Stimulated activated naive CD8-positive, alpha-beta T cell treated with anti-CD3 and anti-CD28 coated beads, Interleukin-15, Interleukin-2, amounts not matched to agents 100 ng/mL and 50 ng/mL, for 24 hours (primary cell): ENCODE measurements at regions not wholly inside any gene's neighbourhood (a gene's known extent, or its start where the extent isn't known, plus 50 kb on each side); places are given as distances from the start of the nearest gene placed in this dataset.

Source experiments
- H3K27ac Mint-ChIP-seq: one replicate; pipeline ENCODE4 v1.8.0; 2021; ENCODE audit warnings: mild to moderate bottlenecking, mixed read lengths
- H3K27me3 Mint-ChIP-seq: one replicate; pipeline ENCODE4 v1.8.0; 2021; ENCODE audit warnings: mixed read lengths
- H3K36me3 Mint-ChIP-seq: one replicate; pipeline ENCODE4 v1.8.0; 2021; ENCODE audit warnings: low read depth, mixed read lengths
- H3K4me1 Mint-ChIP-seq: one replicate; pipeline ENCODE4 v1.8.0; 2021; ENCODE audit warnings: low read depth, mixed read lengths
- H3K4me3 Mint-ChIP-seq: one replicate; pipeline ENCODE4 v1.8.0; 2021; ENCODE audit warnings: mild to moderate bottlenecking, mixed read lengths
- H3K9me3 Mint-ChIP-seq: one replicate; pipeline ENCODE4 v1.8.0; 2021; ENCODE audit warnings: mixed read lengths

DNA sequence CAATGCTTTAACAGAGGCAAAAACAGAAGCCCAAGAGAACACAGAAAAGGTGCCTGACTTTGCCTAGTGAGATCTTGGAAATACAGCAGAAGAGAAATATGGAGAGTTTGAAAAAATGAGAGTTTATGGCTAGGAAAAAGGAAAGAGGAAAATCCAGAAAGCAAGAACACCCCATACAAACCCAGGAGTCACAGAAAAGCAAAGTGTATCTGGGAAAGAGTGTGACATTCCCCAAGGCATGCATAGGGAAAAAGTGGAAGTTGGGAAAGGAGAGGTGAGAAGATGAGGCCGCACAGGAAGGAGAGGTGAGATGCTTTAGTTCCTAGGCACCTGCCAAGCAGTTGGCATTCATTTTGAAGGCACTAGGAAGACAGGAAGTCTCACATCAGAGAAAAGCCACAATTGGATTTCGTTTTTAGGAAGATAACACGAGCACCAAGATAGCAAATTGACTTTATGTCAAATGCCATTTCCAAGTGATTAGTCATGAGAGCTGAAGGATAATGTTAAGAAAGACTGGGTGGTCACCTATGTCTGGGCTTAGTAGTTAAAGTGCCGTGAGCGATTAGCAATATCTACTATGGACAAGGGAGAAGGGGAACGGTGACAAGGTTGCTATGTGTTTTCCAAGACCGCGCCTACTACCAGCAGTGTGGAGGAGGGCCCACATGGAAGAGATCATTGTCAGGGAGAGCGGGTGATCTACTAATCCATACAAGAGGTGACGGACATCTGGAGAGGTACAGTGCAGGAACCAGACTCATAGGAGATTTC lies 224.1 kb upstream of the PARD3B start:
- no peaks in the 10 kb centered on the region for H3K36me3 Mint-ChIP-seq
- peaks cover 17% of the 10 kb centered on the region for H3K27me3 Mint-ChIP-seq
- no peak overlapping the region for H3K27ac Mint-ChIP-seq
- no peaks in the 10 kb centered on the region for H3K4me1 Mint-ChIP-seq
- no peaks in the 10 kb centered on the region for H3K9me3 Mint-ChIP-seq
- no peak overlapping the region for H3K4me3 Mint-ChIP-seq

GRCh38 chr2:204321910-204322751 lies 223.1 kb upstream of the PARD3B start:
- Mint-ChIP-seq H3K27ac (no peak overlapping the region), H3K27me3 (peaks cover 12% of the 10 kb centered on the region)

DNA sequence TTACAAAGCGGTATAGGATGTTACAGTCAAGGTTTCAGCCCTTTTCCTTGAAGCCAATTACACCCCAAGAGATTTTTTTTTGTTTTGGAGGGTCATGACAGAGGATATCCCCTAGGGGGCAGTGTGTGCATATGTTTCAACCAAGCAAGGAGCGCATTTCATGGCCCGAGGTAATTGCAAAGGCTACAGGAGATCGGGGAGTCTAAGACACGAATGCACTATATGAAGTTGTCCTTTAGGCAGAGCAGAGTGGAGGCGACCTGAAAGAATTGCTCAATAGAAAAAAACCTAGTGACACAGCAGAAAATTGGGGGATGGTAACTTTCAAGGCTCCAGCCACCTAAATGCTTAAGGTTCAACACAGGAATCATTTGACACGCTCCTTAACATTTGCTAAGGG lies 219.8 kb upstream of the PARD3B start:
- H3K4me3 Mint-ChIP-seq, result no peak overlapping the region
- no peak overlapping the region for H3K27ac Mint-ChIP-seq
- no peaks in the 10 kb centered on the region for H3K4me1 Mint-ChIP-seq
- peaks cover 12% of the 10 kb centered on the region for H3K27me3 Mint-ChIP-seq
- no peaks in the 10 kb centered on the region for H3K36me3 Mint-ChIP-seq
- H3K9me3 Mint-ChIP-seq, result no peaks in the 10 kb centered on the region

More at GRCh38 chr2:204321910-204322751, 223.1 kb upstream of the PARD3B start:
- no peaks in the 10 kb centered on the region for H3K36me3 Mint-ChIP-seq
- no peaks in the 10 kb centered on the region for H3K9me3 Mint-ChIP-seq
- H3K4me1 Mint-ChIP-seq, result no peaks in the 10 kb centered on the region
- no peak overlapping the region for H3K4me3 Mint-ChIP-seq

DNA sequence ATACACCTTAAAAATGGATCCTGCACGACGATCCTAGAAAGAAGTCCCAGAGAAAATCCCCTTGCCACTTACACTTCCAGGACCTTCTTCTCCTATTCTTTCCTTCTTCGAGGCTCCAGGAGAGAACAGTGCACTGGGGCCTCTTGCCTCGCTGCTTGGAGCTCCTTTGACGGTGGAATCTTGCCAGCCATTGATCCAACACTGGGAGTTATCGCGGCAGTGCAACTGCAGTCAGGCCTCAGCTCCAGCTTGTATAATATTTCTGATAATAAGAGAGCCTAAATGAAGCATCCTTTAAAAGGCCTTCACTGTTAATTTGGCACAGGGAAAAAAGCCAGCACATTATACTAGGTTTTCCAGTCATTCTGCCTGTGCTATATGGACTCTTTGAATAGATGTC lies 216.9 kb upstream of the PARD3B start:
- no peaks in the 10 kb centered on the region for H3K36me3 Mint-ChIP-seq

GRCh38 chr2:204329016-204329415 lies 216.3 kb upstream of the PARD3B start:
- Mint-ChIP-seq H3K4me3 (no peak overlapping the region), H3K27me3 (peaks cover 16% of the 10 kb centered on the region), H3K4me1 (no peaks in the 10 kb centered on the region), H3K9me3 (no peaks in the 10 kb centered on the region), H3K36me3 (no peaks in the 10 kb centered on the region), H3K27ac (no peak overlapping the region)

More for the DNA sequence above, 216.9 kb upstream of the PARD3B start:
- peaks cover 18% of the 10 kb centered on the region for H3K27me3 Mint-ChIP-seq
- H3K9me3 Mint-ChIP-seq, result no peaks in the 10 kb centered on the region
- H3K4me1 Mint-ChIP-seq, result no peaks in the 10 kb centered on the region
- H3K4me3 Mint-ChIP-seq, result no peak overlapping the region
- no peak overlapping the region for H3K27ac Mint-ChIP-seq

DNA sequence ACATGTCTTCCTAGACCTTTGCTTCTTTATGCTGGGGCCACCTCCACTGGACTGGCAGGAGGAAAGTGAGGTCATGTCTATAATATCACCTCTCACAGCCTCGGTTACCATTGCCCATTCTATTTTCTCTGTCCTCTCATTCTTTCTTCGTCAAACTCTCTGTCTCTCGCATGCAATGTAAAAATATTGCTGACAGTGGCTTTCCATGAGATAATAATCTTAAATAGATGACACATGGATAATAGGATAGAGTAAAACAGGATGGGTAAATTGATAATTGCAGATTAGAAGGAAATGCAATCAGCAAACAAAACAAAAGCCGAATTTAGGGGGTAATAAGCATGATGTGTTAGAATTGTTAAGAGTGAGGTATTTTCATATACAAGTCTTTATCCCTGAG lies 215.7 kb upstream of the PARD3B start:
- Mint-ChIP-seq H3K27me3 (peaks cover 14% of the 10 kb centered on the region), H3K4me1 (no peaks in the 10 kb centered on the region), H3K4me3 (no peak overlapping the region)

GRCh38 chr2:204331180-204331579 lies 214.1 kb upstream of the PARD3B start:
- H3K27ac Mint-ChIP-seq, result no peak overlapping the region
- no peak overlapping the region for H3K4me3 Mint-ChIP-seq
- no peaks in the 10 kb centered on the region for H3K4me1 Mint-ChIP-seq
- no peaks in the 10 kb centered on the region for H3K9me3 Mint-ChIP-seq
- no peaks in the 10 kb centered on the region for H3K36me3 Mint-ChIP-seq
- peaks cover 13% of the 10 kb centered on the region for H3K27me3 Mint-ChIP-seq

More for the DNA sequence above, 215.7 kb upstream of the PARD3B start:
- H3K27ac Mint-ChIP-seq, result no peak overlapping the region
- H3K9me3 Mint-ChIP-seq, result no peaks in the 10 kb centered on the region
- H3K36me3 Mint-ChIP-seq, result no peaks in the 10 kb centered on the region

- Mint-ChIP-seq H3K9me3 (no peaks in the 10 kb centered on the region), H3K27me3 (peaks cover 19% of the 10 kb centered on the region), H3K4me1 (no peaks in the 10 kb centered on the region), H3K36me3 (no peaks in the 10 kb centered on the region), H3K27ac (no peak overlapping the region), H3K4me3 (no peak overlapping the region)
These were observed 213.3 kb upstream of the PARD3B start for GRCh38 chr2:204331988-204332387.

DNA sequence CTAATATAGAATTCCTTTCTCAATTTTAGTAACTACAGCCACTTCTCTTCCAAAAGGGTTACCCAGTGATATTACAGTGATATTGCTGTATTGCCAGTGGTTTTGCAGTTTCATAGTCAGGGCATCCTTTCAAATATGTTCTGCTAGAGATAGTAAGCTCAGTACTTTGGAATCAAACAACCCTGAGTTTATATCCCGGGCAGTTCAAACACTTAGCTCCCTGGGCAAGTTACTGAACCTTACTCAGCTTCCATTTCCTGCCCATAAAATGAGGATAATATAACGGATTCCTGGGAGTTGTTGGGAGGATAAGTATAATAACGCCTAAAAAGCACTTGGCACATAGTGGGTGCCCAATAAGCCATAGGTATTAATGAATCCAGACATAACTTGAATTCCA lies 212.6 kb upstream of the PARD3B start:
- Mint-ChIP-seq H3K27me3 (peaks cover 26% of the 10 kb centered on the region), H3K27ac (no peak overlapping the region), H3K4me1 (no peaks in the 10 kb centered on the region), H3K4me3 (no peak overlapping the region), H3K9me3 (no peaks in the 10 kb centered on the region), H3K36me3 (no peaks in the 10 kb centered on the region)

DNA sequence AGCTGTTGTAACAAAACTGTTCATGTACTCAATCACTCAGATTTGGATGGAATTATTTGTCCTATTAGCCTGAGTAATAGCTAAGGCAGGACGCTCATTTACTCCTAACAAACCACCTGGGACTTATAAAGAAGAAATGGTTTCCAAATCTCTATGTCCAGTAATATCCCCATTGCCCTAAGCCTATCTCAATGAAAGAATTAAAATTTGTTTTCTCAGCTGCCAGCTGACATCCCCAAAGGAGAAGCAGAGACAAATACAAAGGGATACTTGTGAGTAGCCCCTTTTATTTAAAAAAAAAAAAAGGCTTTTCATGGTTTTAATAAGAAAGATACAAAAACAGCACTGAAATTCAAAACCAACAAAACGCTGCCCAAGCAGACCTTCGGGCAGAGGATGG lies 211.4 kb upstream of the PARD3B start:
- Mint-ChIP-seq H3K4me3 (no peak overlapping the region), H3K27me3 (peaks cover 38% of the 10 kb centered on the region), H3K4me1 (no peaks in the 10 kb centered on the region), H3K9me3 (no peaks in the 10 kb centered on the region), H3K36me3 (no peaks in the 10 kb centered on the region), H3K27ac (no peak overlapping the region)

GRCh38 chr2:204335451-204336058 lies 209.7 kb upstream of the PARD3B start:
- H3K9me3 Mint-ChIP-seq, result no peaks in the 10 kb centered on the region
- H3K4me3 Mint-ChIP-seq, result no peak overlapping the region
- no peaks in the 10 kb centered on the region for H3K36me3 Mint-ChIP-seq
- no peak overlapping the region for H3K27ac Mint-ChIP-seq
- no peaks in the 10 kb centered on the region for H3K4me1 Mint-ChIP-seq
- H3K27me3 Mint-ChIP-seq, result peaks cover 48% of the 10 kb centered on the region

DNA sequence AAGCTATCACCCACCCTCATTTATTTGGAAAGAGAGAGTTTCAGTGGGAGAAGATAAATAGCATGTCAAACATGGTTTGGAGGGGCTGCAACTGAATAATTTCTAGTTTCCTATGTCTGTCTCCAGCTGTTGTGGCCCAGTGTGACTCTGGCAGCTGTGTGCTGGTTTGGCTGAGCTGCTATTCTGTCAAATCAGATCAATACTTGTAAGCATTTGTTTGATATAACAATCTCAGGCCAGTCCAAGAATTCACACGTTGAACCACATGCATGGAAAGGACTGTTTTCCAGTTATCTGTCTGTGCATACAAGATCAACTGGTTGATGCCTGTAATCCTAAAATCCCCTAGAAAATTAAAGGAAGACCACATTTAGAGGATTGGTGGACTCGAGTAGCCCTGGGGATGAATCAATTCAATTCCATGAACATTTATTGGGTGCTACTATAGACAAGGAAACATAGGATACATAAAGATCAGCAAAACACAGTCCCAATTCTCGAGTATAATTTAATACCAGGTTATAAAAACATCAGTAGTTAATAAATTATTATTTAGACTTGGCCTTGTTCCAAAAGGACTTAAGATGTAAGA lies 209.0 kb upstream of the PARD3B start:
- H3K4me1 Mint-ChIP-seq, result no peaks in the 10 kb centered on the region
- H3K27me3 Mint-ChIP-seq, result peaks cover 50% of the 10 kb centered on the region
- H3K27ac Mint-ChIP-seq, result no peak overlapping the region
- H3K4me3 Mint-ChIP-seq, result no peak overlapping the region
- H3K36me3 Mint-ChIP-seq, result no peaks in the 10 kb centered on the region
- H3K9me3 Mint-ChIP-seq, result no peaks in the 10 kb centered on the region

DNA sequence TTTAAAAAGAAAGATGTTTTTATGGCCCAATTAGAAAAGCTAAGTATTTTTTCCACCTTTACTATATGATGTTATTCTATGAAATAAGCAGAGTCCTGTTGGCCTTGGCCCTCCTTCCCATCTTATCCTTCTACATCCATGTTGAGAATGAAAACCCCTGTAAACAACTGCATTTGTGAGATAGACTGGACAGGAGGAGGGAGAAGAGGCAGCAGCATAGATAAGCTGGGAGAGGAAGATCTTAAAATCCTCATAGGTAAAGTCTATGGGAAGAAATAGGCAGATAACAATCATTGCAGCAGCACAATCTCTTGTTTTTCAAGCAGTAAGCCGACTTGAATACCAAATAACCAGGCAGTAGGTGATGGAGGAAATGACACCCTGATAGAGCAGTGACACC lies 207.6 kb upstream of the PARD3B start:
- Mint-ChIP-seq H3K4me3 (no peak overlapping the region), H3K36me3 (no peaks in the 10 kb centered on the region), H3K9me3 (no peaks in the 10 kb centered on the region), H3K27me3 (peaks cover 48% of the 10 kb centered on the region), H3K4me1 (no peaks in the 10 kb centered on the region), H3K27ac (no peak overlapping the region)

GRCh38 chr2:204339212-204339715 lies 206.0 kb upstream of the PARD3B start:
- Mint-ChIP-seq H3K27ac (no peak overlapping the region), H3K9me3 (no peaks in the 10 kb centered on the region), H3K4me1 (no peaks in the 10 kb centered on the region), H3K4me3 (no peak overlapping the region), H3K36me3 (no peaks in the 10 kb centered on the region), H3K27me3 (peaks cover 51% of the 10 kb centered on the region)

DNA sequence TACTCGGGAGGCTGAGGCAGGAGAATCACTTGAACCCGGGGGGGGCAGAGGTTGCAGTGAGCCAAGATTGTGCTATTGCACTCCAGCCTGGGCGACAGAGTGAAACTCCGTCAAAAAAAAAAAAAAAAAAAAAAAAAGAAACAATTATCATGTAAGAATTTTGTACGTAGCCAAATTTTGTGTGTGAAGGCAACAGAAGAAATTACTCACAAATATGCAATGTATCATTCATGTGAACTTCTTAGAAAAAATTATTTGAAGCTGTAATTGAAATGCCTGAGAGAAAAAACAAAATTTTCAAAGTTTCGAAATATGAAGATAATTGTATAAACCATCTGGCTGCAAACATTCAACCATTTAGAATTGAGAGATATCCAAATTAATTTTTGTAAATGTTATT lies 204.8 kb upstream of the PARD3B start:
- Mint-ChIP-seq H3K4me3 (no peak overlapping the region), H3K27ac (no peak overlapping the region), H3K36me3 (no peaks in the 10 kb centered on the region), H3K4me1 (no peaks in the 10 kb centered on the region), H3K9me3 (no peaks in the 10 kb centered on the region), H3K27me3 (peaks cover 51% of the 10 kb centered on the region)
